HepG2 (cell line): ENCODE measurements at regions not wholly inside any gene's neighbourhood (a gene's known extent, or its start where the extent isn't known, plus 50 kb on each side); places are given as distances from the start of the nearest gene placed in this dataset.
A peak's percentile ranks its signal among the peaks of the same experiment; 100 is the strongest.

ENCODE experiments used
- NONO ChIP-seq, 2 experiments: fragments of 450-650 bp in 1 of 2; sonication (generic) in 1 of 2; formaldehyde crosslinking in 1 of 2; IDR thresholded peaks in 1 of 2; conservative IDR thresholded peaks in 1 of 2; 2 replicates each; pipeline versions ENCODE4 v1.6.1 to v1.8.0; 2017 to 2022; ENCODE audit warnings: mild to moderate bottlenecking in 1 of 2, missing genetic modification reagents in 1 of 2, moderate library complexity in 1 of 2
- PITX1 ChIP-seq: sonication (generic); formaldehyde crosslinking; IDR thresholded peaks from 2 replicates; pipeline ENCODE4 v1.5.1; 2020; ENCODE audit warnings: mild to moderate bottlenecking, missing genetic modification reagents
- POGZ ChIP-seq: sonication (generic); formaldehyde crosslinking; IDR thresholded peaks from 2 replicates; pipeline ENCODE4 v1.4.0; 2020; ENCODE audit warnings: mild to moderate bottlenecking, missing genetic modification reagents
- THAP11 ChIP-seq: IDR thresholded peaks from 2 replicates; pipeline ENCODE4 v1.6.1; 2016; ENCODE audit warnings: missing biosample characterization, missing genetic modification reagents
- THAP9 ChIP-seq: sonication (generic); formaldehyde crosslinking; IDR thresholded peaks from 2 replicates; pipeline ENCODE4; 2020; ENCODE audit warnings: missing genetic modification reagents, mild to moderate bottlenecking, borderline replicate concordance
- UBTF ChIP-seq: sonication (generic); formaldehyde crosslinking; IDR thresholded peaks from 2 replicates; pipeline ENCODE4 v1.4.0; 2020; ENCODE audit warnings: mild to moderate bottlenecking, missing genetic modification reagents
- ZBTB34 ChIP-seq: sonication (generic); formaldehyde crosslinking; IDR thresholded peaks from 2 replicates; pipeline ENCODE4 v1.8.0; 2022; ENCODE audit warnings: mild to moderate bottlenecking, missing genetic modification reagents
- ZNF609 ChIP-seq: sonication (generic); formaldehyde crosslinking; IDR thresholded peaks from 2 replicates; pipeline ENCODE4 v1.4.0; 2020; ENCODE audit warnings: mild to moderate bottlenecking, missing genetic modification reagents, borderline replicate concordance
- ZNF781 ChIP-seq: sonication (generic); formaldehyde crosslinking; IDR thresholded peaks from 2 replicates; pipeline ENCODE4 v1.5.1; 2020; ENCODE audit warnings: borderline replicate concordance, mild to moderate bottlenecking, missing genetic modification reagents; ENCODE audit errors: not compliant biosample characterization

- TF ChIP-seq ZBTB34 (CRISPR knock-in tag) (peak; percentile 52; the same call in 1 of the 2 replicates), ZNF609 (peak; percentile 45; the same call in 1 of the 2 replicates), PITX1 (peak; percentile 52; the same call in 1 of the 2 replicates), POGZ (CRISPR knock-in tag) (peak; percentile 11; the same call in 1 of the 2 replicates), NONO (IDR thresholded peaks at IDR 0.05) (0 out of 2 replicates have a peak, but pooled peaks have one; percentile 59), NONO (CRISPR knock-in tag; conservative IDR thresholded peaks at IDR 0.05) (peak; percentile 92), ZNF781 (CRISPR knock-in tag) (peak; percentile 2), UBTF (CRISPR knock-in tag) (peak; percentile 94), THAP9 (CRISPR knock-in tag) (peak; percentile 33; the same call in 1 of the 2 replicates), THAP11 (peak; percentile 67)
These were observed 94.5 kb upstream of the PTPN1 start (continued) for GRCh38 chr20:50415516-50416268.
